HG03354 (cell line): ENCODE measurements at regions not wholly inside any gene's neighbourhood (a gene's known extent, or its start where the extent isn't known, plus 50 kb on each side); places are given as distances from the start of the nearest gene placed in this dataset.
"Not testable (repeated sequence)": the region's sequence is repeated elsewhere in the genome, so short reads cannot be mapped to it uniquely, and the experiment has no call there.

Experiments
- ATAC-seq: cut with Tn5 transposase; IDR thresholded peaks from one replicate; pipeline ENCODE4 v1.9.1; 2021; ENCODE audit warnings: mild to moderate bottlenecking; ENCODE audit not compliant: unreplicated experiment, poor library complexity, severe bottlenecking

DNA sequence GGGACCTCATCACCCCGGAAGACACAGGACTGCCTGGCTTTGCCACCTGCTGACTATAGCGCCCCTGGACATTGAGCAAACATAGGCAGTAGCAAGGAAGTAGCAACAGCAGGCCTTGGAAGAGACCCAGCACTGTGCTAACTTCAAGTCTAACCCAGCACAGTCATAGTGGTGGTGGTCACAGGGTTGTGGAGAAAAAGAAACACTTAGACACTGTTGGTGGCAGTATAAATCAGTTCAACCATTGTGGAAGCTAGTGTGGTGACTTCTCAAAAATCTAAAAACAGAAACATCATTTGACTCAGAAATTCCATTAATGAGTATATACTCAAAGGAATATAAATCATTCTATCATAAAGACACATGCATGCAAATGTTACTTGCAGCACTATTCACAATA is 874.0 kb upstream of the EPHA5 start:
- ATAC-seq: no peak

DNA sequence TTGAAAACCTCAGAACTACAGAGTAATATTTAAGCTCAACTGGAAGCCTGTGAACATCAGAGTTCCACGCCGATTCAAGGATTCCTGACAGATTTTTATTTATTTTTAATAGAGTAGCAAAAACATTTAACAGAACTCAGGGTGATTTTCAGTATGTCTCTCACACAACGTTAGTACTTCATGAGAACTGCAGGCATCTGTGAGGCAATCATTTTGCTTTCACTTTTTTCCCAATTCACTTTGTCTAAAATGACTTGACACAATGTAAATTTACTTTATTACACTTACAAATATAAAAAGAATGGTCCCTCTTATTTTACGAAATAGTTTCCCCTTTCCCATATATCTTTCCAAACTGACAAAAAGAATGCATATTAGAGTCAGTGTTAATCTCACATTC is 869.5 kb upstream of the EPHA5 start:
- no peak for ATAC-seq

DNA sequence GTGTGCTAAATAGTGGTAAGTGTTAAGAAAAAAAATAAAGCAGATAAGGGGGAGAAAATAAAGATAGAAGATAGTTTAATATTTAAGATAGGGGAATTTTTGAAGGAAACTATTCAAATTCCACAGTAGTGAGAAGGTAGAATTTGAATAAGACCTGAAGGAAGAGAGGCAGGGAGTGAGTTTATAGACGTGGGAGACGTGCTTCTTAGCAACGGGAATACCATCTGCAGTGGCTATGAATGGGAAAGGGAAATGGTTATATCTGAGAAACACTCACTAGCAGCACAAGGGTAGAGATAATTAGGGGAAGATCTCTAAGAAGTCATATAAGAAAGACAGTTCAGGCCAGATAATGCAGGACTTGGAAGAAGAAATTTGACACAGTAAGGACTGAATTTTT is 854.5 kb upstream of the EPHA5 start:
- no peak for ATAC-seq

DNA sequence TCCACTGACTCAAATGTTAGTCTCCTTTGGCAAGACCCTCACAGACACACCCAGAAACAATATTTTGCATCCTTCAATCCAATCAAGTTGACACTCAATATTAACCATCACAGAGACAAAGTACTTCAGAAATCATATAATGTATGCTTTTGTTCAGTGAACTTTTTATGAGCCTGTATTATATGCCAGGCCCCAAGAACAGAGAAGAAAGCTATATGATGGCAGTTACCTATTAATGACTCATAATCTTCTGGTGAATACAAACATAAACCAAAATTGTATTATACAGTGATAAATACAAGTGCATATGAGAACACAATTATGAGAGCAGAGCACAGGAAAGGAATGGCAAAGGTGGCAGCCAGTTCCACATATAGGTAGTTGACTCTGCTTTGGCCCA is 852.0 kb upstream of the EPHA5 start:
- ATAC-seq: no peak

DNA sequence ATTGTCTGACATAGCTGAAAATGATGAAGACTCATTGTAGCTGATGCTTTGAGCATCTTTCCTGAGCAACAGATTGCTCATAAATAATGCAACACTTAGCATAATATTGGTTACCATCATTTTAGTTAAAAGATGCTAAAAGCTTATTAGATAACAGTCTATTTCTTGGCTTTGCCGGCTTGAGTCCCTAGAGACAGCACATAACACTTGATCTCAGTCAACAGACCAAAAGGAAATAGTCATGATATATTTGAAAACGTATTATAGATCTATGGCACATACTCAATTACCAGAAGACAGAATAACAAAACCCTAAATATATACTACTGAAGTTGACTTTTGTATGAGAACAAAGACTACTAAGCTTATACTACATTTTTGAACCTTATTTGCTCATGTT is 846.7 kb upstream of the EPHA5 start:
- ATAC-seq: no peak

DNA sequence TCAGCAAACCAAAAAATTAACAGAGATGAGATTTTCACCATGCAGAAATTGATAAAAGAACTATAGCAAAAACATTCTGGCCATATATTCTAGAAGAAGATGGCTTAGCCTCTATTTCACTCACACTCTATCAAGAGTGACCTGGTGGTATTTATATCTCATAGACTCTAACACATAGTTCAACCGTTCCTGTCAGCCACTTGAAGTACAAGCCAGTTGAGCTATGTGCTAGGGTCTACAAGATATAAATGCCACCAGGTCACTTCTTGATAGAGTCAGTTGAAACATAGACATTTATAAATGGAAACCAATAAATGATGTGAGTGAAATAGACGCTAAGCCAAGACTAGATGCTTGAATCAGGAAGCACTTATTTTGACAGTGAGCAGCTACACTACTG is 836.7 kb upstream of the EPHA5 start:
- no peak for ATAC-seq

DNA sequence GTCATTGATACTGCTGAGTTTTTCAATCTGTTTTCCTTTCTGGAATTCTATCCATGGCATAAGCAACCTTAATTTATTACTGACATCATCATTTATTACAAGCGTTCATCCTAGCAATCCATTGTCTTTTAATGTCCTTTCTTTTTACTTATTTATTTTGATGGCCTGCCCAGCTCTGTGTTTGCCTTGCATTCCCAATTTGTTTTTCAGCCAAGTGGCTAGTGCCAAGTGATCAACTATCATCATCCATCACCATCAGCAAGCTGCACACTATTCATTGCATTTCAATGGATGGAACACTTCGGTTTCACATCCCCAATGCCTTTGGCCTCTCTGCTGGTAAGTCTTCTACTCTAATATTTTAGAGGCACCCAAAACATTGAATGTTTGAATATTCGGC is 831.7 kb upstream of the EPHA5 start:
- ATAC-seq: no peak

DNA sequence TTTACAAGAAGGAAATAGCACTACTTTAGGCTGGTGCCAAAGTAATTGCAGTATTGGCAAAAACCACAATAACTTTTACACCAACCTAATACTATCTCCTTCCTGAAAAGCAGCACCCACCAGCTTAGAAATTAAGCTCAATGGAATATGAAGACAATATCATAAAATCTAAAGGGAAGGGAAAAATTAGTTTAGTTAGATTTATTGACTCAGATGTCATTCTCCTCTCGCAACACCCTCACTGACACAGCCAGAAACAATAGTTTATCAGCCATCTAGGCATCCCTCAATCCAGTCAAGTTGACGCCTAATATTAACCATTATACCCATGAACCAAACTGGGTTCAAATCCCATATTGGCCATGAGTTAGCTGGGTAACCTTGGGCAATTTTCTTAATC is 820.4 kb upstream of the EPHA5 start:
- ATAC-seq: no peak

DNA sequence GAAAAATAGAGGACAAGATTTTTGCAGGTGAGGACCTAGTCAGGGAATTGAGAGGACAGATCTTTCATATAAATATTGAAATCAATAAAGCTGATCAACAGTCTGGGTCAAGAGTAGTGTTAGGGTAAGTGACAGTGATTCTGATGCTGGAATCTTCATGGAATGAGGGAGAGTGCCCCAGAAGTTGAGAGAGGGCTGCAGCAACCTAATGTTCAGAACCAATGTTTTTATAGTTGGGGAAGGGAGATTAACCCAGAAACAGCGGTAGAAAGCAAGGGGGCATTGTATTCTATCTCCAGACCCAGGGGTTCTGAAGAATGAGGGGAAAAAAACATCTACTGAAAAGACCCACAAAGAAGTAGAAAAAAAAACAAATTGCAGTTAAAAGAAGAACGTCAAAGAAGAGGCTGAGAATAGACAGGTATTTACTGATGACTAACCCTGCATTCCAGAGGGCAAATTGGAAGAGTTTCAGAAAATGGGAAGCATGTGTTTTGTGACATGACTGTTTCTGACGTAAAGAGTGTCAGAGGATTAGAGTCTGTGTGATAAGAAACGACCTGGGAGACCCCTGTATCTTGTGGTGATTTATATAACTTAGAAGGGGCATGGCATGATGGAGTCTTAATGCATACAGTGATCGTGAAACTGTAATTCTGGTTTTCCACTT is 819.6 kb upstream of the EPHA5 start:
- no peak for ATAC-seq

DNA sequence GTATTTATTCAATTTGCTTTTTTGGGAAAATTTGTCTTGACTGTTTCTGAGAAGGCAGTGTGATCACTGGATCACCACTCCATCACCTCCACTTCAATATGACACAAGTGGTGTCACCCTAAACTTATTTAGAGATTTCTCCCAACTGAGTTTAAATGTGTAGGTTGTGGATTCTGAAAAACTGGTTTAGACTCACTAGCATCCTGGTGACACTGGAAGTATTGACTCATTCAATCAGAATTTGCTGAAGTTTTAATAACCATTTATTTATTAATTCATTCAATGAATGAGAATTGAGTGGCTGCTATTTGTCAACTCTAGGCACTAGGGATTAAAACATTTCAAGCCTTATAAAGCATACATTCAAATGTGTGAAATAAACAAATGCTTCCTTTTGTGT is 819.1 kb upstream of the EPHA5 start:
- ATAC-seq: no peak

DNA sequence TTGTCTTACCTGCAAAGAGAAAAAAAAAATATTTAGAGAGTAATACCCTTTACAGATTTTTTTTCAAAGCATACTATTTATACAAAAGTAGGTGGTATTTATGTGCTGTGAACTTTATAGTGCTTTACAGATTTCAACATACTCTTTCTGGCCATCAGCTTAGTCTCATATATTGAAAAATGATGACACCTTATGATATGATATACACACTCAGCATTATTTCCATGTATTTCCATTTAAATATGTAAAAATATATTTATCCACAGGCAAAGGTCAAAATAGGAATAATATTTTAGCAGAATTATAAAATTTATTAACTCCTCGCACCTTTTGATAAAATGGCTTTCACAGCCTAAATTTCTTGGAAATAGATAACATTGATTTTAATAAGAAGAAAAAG is 815.8 kb upstream of the EPHA5 start:
- no peak for ATAC-seq

DNA sequence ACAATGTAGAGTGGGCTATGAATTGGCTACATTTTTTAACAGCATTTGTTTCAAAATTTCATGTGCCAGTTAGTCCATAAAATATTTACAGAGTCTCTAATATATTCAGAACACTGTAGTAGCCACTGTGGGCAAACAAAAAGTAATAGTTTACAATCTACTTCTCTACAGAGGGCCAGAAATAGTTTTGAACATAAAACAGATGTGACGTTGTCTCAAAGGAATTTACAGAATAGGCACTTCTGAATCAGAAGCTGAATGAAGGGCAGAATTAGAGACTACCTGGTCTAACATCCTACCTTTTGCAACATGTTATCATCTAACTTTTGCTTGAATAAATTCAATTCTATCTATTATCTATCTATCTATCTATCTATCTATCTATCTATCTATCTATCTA is 811.9 kb upstream of the EPHA5 start:
- no peak for ATAC-seq

DNA sequence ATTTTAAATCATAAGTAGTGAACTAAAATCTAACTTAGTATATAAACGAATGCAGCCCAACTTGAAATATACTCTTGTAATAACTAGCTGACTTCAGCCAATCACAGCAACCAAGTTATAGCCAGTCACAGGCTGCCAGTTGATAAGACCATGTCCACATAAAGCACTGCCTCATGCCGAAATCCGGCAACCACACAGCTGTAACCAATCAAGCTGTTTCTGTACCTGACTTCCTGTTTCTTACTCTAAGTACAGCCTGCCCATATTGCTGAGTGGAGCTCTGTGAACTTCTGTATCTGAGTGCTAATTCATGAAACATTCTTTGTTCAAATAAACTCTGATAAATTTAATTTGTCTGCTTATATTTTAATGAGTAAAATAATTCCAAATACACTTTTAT is 805.3 kb upstream of the EPHA5 start:
- ATAC-seq: no peak

DNA sequence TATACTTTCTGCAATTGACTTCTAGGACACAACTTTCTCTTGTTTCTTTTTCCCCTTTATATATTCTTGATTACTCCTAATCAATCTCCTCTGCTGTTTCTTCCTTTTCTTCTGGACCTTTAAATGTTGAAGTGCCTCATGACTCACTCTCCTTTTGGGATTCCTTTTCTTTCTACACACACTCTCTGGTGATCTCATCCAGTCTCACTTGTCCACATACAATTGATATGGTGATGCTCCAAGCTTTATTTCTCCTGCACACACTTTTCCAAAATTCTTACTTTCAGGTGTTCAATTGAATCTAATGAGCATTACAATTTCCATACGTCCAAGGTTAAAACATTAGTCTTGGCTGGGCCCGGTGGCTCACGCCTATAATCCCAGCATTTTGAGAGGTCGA is 794.8 kb upstream of the EPHA5 start:
- no peak for ATAC-seq

DNA sequence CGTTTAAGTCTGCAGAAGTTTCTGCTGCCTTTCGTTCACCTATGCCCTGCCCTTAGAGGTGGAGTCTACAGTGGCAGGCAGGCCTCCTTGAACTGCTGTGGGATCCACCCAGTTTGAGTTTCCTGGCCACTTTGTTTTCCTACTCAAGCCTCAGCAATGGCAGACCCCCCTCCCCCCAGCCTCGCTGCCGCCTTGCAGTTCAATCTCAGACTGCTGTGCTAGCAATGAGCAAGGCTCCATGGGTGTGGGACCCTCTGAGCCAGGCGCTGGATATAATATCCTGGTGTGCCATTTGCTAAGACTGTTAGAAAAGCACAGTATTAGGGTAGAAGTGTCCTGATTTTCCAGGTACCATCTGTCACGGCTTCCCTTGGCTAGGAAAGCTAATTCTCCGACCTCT is 792.6 kb upstream of the EPHA5 start:
- not testable (repeated sequence) for ATAC-seq

DNA sequence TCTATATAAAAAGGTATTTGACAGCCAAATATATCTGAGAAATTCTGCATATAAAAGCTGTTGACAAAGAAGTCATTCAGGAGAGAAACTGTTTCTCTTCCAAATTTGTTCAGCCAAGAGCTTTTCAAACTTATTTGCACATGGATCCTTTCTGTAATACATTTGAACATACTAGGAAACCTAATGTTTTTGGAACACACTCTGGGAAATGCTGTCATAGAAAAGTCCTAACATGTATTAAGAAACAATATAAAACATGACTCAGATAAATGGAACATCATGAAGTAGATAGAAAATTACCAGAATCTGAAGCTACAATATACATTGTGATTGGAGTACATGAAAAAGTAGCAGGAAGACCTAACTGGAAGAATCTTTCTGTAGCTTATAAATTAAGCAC is 781.5 kb upstream of the EPHA5 start:
- no peak for ATAC-seq

DNA sequence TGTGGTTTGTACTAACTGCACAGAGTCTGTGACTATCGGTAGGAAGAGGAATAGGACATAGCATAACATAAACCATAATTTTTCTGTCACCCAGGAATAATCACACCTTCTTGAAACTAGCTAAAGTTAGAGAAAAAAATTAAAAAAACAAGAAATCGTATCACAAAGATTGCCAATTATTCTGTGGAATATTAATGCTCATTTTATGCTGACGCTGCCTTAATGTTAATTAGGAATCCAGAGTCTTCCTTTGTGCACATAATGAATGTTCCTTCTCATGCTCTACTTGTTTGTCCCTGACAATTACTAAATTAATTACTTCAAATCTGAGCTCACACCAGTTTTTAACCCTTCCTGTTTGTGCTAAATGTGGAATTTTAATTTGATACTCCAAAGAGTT is 772.7 kb upstream of the EPHA5 start:
- no peak for ATAC-seq

DNA sequence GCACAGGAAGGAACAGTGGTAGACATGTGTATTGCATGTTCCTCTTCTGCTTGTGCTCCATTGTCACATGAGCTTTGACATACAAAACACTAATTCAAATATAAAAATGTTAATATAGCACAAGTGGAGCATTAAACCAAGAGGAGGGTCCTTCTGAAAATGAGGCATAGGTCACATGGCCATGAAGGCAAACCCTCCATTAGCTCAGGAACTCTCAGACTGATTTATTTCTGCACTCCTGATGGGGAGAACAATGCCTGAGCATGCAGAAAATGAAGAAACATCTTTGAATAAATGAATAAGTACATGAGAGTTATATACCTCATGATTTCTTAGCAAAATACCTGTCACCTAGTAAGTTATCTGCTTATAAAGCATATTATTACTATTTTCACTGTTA is 769.2 kb upstream of the EPHA5 start:
- no peak for ATAC-seq

DNA sequence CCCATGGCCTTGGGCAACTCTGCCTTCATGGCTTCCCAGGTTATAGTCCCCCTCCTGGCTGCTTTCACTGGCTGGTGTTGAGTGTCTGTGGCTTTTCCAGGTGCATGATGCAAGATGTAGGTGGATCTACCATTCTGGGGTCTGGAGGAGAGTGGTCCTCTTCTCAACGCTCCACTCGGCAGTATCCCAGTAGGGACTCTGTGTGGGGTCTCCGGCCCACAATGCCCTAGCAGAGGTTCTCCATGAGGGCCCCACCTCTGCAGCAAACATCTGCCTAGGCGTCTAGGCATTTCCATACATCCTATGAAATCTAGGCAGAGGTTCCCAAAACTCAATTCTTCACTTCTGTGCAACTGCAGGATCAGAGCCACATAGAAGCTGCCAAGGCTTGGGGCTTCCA is 763.4 kb upstream of the EPHA5 start:
- ATAC-seq: no peak

DNA sequence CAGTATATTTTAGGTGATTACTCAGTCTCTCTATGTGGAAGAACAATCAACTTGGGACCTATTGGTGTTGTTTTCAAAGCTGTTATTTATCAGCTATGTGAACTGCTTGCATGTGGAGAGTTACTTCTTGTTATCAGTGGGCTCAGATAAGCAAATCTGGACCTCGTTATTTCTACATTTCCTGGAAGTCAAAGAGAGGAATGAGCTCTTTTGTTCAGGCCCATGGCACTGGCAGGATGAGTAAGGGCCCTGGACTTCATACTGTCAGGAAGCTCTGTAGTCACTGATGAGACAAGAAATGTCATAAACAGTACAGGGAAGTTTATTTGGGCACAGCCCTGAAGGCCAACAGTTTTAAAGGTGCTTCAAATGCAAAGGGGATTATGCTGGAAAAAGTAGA is 760.6 kb upstream of the EPHA5 start:
- ATAC-seq: no peak

DNA sequence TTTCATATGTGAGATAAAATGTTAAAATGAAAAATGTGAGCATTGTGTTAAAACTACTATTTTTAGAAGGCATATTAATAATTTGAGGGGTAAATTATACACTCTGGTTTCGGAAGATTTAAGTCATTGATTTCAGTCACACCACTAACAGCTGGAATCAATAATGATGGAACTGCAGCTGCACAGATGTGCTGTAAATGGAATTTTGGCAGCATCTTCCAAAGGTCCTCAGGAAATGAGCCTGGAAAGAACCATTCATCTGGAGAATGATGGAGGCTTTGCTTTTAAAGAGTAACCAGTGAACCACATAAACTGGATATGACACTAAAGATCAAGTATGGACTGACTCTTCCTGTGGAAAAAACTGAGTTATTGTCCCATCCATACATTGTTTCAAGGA is 759.0 kb upstream of the EPHA5 start:
- no peak for ATAC-seq

DNA sequence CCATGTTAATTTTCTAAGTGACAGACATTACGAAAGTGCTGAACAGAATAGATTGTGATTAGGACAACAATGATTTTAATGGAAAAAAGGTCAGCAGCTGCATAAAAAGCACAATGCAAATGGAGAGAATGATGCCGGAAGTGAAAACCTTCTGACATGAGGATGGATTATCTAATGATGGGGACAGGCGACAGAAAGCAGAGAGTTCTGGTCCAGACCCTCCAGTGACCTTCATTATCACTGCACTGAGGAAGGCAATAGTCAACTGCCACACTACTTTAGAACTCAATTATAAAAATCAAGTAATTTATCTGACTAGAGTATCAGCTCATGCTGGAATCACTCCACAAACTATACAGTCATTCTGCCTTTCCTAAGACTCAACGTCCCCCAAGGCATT is 746.1 kb upstream of the EPHA5 start:
- no peak for ATAC-seq
